ENCODE measurements at regions not wholly inside any gene's neighbourhood (a gene's known extent, or its start where the extent isn't known, plus 50 kb on each side); places are given as distances from the start of the nearest gene placed in this dataset.

- no peaks in the 10 kb centered on the region for H3K27me3 ChIP-seq (replicated peaks)
- in situ Hi-C loops (cut with HindIII; ENCODE audit: low pct_ligation_motif_present, low sequenced_read_pairs), result no loop called here
- DNase-seq, result no peak
- H3K27ac ChIP-seq, result no peak overlapping the region
- no peak for TF ChIP-seq CTCF (IDR thresholded peaks at IDR 0.05; ENCODE audit: low read depth, low read length, missing control alignments)
- H3K36me3 ChIP-seq (replicated peaks), result no peaks in the 10 kb centered on the region
- H3K4me3 ChIP-seq (ENCODE audit: low read depth, low read length), result no peak overlapping the region
Observed at GRCh38 chr1:239717918-239718184, 331.5 kb downstream of the CHRM3 start.

- Histone ChIP-seq H3K27ac (no peak overlapping the region), H3K4me3 (ENCODE audit: low read depth, low read length) (no peak overlapping the region), H3K27me3 (replicated peaks) (no peaks in the 10 kb centered on the region), H3K36me3 (replicated peaks) (no peaks in the 10 kb centered on the region)
- in situ Hi-C loops (cut with HindIII; ENCODE audit: low pct_ligation_motif_present, low sequenced_read_pairs), result no loop called here
- TF ChIP-seq CTCF (IDR thresholded peaks at IDR 0.05; ENCODE audit: low read depth, low read length, missing control alignments), result no peak
- no peak for DNase-seq
Observed at GRCh38 chr1:239718571-239718970, 332.2 kb downstream of the CHRM3 start.

- TF ChIP-seq CTCF (IDR thresholded peaks at IDR 0.05; ENCODE audit: low read depth, low read length, missing control alignments), result no peak
- Histone ChIP-seq H3K4me3 (ENCODE audit: low read depth, low read length) (no peak overlapping the region), H3K27ac (no peak overlapping the region), H3K27me3 (replicated peaks) (no peaks in the 10 kb centered on the region), H3K36me3 (replicated peaks) (no peaks in the 10 kb centered on the region)
- DNase-seq, result no peak
- in situ Hi-C loops (cut with HindIII; ENCODE audit: low pct_ligation_motif_present, low sequenced_read_pairs), result no loop called here
Observed at GRCh38 chr1:239718997-239719628, 332.7 kb downstream of the CHRM3 start.

- H3K4me3 ChIP-seq (ENCODE audit: low read depth, low read length), result no peak overlapping the region
- DNase-seq, result no peak
- H3K27me3 ChIP-seq (replicated peaks), result no peaks in the 10 kb centered on the region
Observed at GRCh38 chr1:239719642-239720258, 333.4 kb downstream of the CHRM3 start.

GRCh38 chr1:239722035-239722434 is 335.7 kb downstream of the CHRM3 start:
- Histone ChIP-seq H3K4me3 (ENCODE audit: low read depth, low read length) (no peak overlapping the region), H3K27ac (no peak overlapping the region), H3K36me3 (replicated peaks) (no peaks in the 10 kb centered on the region), H3K27me3 (replicated peaks) (no peaks in the 10 kb centered on the region)
- no peak for DNase-seq
- in situ Hi-C loops (cut with HindIII; ENCODE audit: low pct_ligation_motif_present, low sequenced_read_pairs), result no loop called here
- no peak for TF ChIP-seq CTCF (IDR thresholded peaks at IDR 0.05; ENCODE audit: low read depth, low read length, missing control alignments)

More at GRCh38 chr1:239719642-239720258, 333.4 kb downstream of the CHRM3 start:
- no peak for TF ChIP-seq CTCF (IDR thresholded peaks at IDR 0.05; ENCODE audit: low read depth, low read length, missing control alignments)
- Histone ChIP-seq H3K27ac (no peak overlapping the region), H3K36me3 (replicated peaks) (no peaks in the 10 kb centered on the region)
- in situ Hi-C loops (cut with HindIII; ENCODE audit: low pct_ligation_motif_present, low sequenced_read_pairs), result no loop called here
